Large intestine (tissue), 3 donors: ENCODE measurements at regions not wholly inside any gene's neighbourhood (a gene's known extent, or its start where the extent isn't known, plus 50 kb on each side); places are given as distances from the start of the nearest gene placed in this dataset.

ENCODE experiments used
- DNase-seq, 2 donors: peaks; one replicate each; pipeline versions ENCODE4 v3.0.0 to v3.0.0-alpha.2; 2013
- H3K27ac ChIP-seq: one replicate; pipeline ENCODE4 v1.5.1; 2013; ENCODE audit warnings: low read length
- H3K27me3 ChIP-seq: 2 replicates; pipeline ENCODE4 v1.6.1; 2013; ENCODE audit warnings: low read length; ENCODE audit not compliant: control insufficient read depth, insufficient read depth
- H3K36me3 ChIP-seq: 2 replicates; pipeline ENCODE4 v1.6.1; 2013; ENCODE audit warnings: low read length; ENCODE audit not compliant: control insufficient read depth, insufficient read depth
- H3K4me1 ChIP-seq: one replicate; pipeline ENCODE4 v1.6.1; 2013; ENCODE audit warnings: low read length; ENCODE audit not compliant: control insufficient read depth, insufficient read depth
- H3K4me3 ChIP-seq: one replicate; pipeline ENCODE4 v1.5.1; 2013; ENCODE audit warnings: low read length
- H3K9me3 ChIP-seq: one replicate; pipeline ENCODE4 v1.6.1; 2013; ENCODE audit warnings: mild to moderate bottlenecking, low read depth, low read length, moderate library complexity; ENCODE audit not compliant: control insufficient read depth
- WGBS: methylation state at CpG from one replicate; pipeline ENCODE4 v1.1.5; 2013; ENCODE audit warnings: low lambda C conversion rate; ENCODE audit not compliant: insufficient coverage; 5-methylcytosine and 5-hydroxymethylcytosine counted together

GRCh38 chr1:58902830-58903513, 119.1 kb upstream of the JUN start:
- Histone ChIP-seq H3K27me3 (no peaks in the 10 kb centered on the region), H3K4me3 (peak overlapping the region; percentile 46), H3K27ac (peak overlapping the region; percentile 97), H3K4me1 (peaks cover 58% of the 10 kb centered on the region), H3K9me3 (no peaks in the 10 kb centered on the region), H3K36me3 (no peaks in the 10 kb centered on the region)
- WGBS: 100% methylated on average over 1 of the region's 12 CpGs
- DNase-seq: no peak

DNA sequence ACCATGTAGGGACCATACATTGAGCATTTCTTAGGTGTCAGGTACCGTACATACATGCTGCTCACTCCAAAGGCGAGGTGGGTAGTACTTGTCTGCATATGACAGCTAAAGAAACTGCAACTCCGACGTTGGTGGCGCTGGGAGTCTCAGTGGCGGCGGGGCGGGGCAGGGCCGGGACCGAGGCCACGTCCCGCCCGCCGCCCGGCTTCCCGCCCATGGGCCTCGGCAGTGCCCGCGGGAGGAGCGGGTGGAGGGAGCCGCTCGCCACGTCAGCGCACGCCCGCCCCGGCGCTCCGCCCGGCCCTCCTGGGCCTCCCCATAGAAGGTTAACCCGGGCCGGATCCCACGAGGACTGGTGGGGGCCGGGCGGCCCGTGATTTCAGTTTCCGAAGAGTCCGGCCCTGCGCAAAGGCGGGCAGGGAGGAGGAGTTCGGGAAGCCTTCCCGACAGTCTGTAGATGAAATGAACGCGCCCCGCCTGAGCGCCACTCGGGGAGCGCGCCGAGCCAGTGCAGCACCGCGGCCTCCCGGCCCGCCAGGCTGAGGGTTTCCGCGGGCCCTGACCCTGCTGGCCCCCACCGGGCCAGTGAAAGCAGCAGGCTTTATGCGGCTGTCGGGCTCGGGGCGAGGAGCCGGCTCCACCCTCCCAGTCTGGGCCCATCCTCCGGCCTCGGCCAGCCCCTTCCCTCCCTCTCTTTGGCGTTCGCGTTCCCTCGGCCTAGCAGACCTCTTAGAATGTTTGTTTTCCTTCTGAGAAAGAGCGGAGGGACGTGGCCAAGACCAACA, 119.9 kb upstream of the JUN start:
- no CpG with 5 or more reads among the region's 70 CpGs for WGBS
- H3K27ac ChIP-seq: peak overlapping the region; percentile 97
- no peaks in the 10 kb centered on the region for H3K36me3 ChIP-seq
- peaks cover 56% of the 10 kb centered on the region for H3K4me1 ChIP-seq
- peak; percentile 92 to 98 for DNase-seq
- H3K9me3 ChIP-seq: no peaks in the 10 kb centered on the region
- no peaks in the 10 kb centered on the region for H3K27me3 ChIP-seq
- H3K4me3 ChIP-seq: peak overlapping the region; percentile 46

DNA sequence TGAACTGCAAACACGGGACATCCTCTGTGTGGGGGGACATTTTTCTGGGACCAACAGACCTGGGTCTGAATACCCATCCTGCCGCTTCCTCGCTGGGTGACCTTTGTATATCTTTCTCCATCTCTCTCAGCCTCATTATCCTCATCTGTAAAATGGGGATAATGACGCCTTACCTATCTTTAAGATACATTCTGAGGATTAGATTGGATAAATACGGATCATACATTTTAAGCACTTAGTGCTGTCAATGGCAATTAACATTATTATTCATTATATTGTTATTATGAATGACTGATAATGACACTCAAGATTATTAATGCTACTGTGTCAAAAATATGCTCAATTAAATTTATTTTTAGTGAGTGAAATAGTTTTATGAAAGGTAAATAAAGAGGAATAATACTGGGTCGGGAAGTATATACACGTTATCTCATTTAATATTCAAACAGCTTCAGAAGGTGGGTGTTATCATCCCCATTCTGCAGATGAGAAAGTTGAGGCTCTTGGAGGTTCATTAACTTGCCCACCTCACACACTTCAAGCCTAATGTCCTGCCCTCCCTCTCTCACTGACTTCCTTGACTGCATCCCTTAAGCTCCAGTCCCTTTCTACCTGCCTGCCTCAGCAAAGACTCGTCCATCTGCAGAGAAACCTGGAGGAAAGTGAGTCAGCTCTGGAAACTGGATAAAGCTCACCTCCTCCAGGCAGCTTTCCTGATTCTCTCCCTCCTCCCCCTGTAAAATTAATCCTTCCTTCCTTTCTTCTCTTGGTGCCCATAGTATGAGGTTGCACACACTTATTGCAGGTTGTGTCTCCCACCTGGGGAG, 120.7 kb upstream of the JUN start:
- peak overlapping the region; percentile 46 for H3K4me3 ChIP-seq
- peak overlapping the region; percentile 97 for H3K27ac ChIP-seq
- H3K4me1 ChIP-seq: peaks cover 56% of the 10 kb centered on the region
- no peaks in the 10 kb centered on the region for H3K36me3 ChIP-seq
- no peak for DNase-seq
- H3K9me3 ChIP-seq: no peaks in the 10 kb centered on the region
- no peaks in the 10 kb centered on the region for H3K27me3 ChIP-seq
- 93% methylated on average over 2 of the region's 8 CpGs for WGBS

DNA sequence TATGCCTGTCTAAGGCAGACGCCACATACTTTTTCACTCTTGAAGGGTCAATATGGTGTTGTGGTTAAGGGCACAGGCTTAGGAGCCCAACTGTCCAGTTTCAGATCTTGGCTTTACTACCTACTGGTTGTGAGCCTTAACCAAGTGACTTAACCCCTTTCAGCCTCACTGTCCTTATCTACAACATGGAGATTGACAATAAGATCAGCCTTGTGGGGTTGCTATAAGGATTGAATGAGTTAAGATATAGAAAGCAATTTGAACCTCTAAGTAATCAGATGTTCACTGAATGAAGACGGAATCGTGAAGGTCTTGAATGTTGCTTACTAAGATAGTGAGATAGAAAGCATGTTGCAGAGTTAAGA, 121.3 kb upstream of the JUN start:
- no peak for DNase-seq
- Histone ChIP-seq H3K27ac (peak overlapping the region; percentile 97), H3K4me1 (peaks cover 54% of the 10 kb centered on the region), H3K4me3 (no peak overlapping the region), H3K36me3 (no peaks in the 10 kb centered on the region), H3K27me3 (no peaks in the 10 kb centered on the region), H3K9me3 (no peaks in the 10 kb centered on the region)
- WGBS: no CpG with 5 or more reads among the region's 3 CpGs

- no peaks in the 10 kb centered on the region for H3K27me3 ChIP-seq
- H3K4me3 ChIP-seq: no peak overlapping the region
- H3K9me3 ChIP-seq: no peaks in the 10 kb centered on the region
- WGBS: no CpG with 5 or more reads among the region's 3 CpGs
- H3K36me3 ChIP-seq: no peaks in the 10 kb centered on the region
- DNase-seq: peak in 1 of 2 donors; percentile 49
- H3K4me1 ChIP-seq: peaks cover 56% of the 10 kb centered on the region
- no peak overlapping the region for H3K27ac ChIP-seq
These were observed 121.9 kb upstream of the JUN start for GRCh38 chr1:58905628-58906221.

GRCh38 chr1:58907398-58907797, 123.6 kb upstream of the JUN start:
- peaks cover 59% of the 10 kb centered on the region for H3K4me1 ChIP-seq
- WGBS: no CpG with 5 or more reads among the region's 3 CpGs

GRCh38 chr1:58908561-58909560, 125.0 kb upstream of the JUN start:
- H3K4me1 ChIP-seq: peaks cover 57% of the 10 kb centered on the region
- DNase-seq: no peak
- H3K27me3 ChIP-seq: no peaks in the 10 kb centered on the region
- H3K4me3 ChIP-seq: no peak overlapping the region
- no CpG with 5 or more reads among the region's 3 CpGs for WGBS
- H3K9me3 ChIP-seq: no peaks in the 10 kb centered on the region
- H3K36me3 ChIP-seq: no peaks in the 10 kb centered on the region
- peak overlapping the region; percentile 86 for H3K27ac ChIP-seq

More at GRCh38 chr1:58907398-58907797, 123.6 kb upstream of the JUN start:
- DNase-seq: no peak
- no peaks in the 10 kb centered on the region for H3K9me3 ChIP-seq
- no peaks in the 10 kb centered on the region for H3K36me3 ChIP-seq
- H3K4me3 ChIP-seq: no peak overlapping the region
- no peaks in the 10 kb centered on the region for H3K27me3 ChIP-seq
- no peak overlapping the region for H3K27ac ChIP-seq

- peak overlapping the region; percentile 86 for H3K27ac ChIP-seq
- H3K9me3 ChIP-seq: peaks cover 3% of the 10 kb centered on the region
- WGBS: 40% methylated on average over 1 of the region's 3 CpGs
- DNase-seq: peak; percentile 70 to 90
- H3K4me3 ChIP-seq: no peak overlapping the region
- no peaks in the 10 kb centered on the region for H3K27me3 ChIP-seq
- H3K4me1 ChIP-seq: peaks cover 49% of the 10 kb centered on the region
- H3K36me3 ChIP-seq: no peaks in the 10 kb centered on the region
These were observed 126.3 kb upstream of the JUN start for GRCh38 chr1:58909914-58910681.
